Femur (tissue), 1 donor: ENCODE measurements at regions not wholly inside any gene's neighbourhood (a gene's known extent, or its start where the extent isn't known, plus 50 kb on each side); places are given as distances from the start of the nearest gene placed in this dataset.
"Not testable (repeated sequence)": the region's sequence is repeated elsewhere in the genome, so short reads cannot be mapped to it uniquely, and the experiment has no call there.

ENCODE experiments used
- DNase-seq: peaks from one replicate; pipeline ENCODE4 v3.0.0-alpha.2; 2017

GRCh38 chr4:151522866-151523519 lies 114.0 kb downstream of the FHIP1A start:
- no peak for DNase-seq

- no peak for DNase-seq
Observed at GRCh38 chr4:151524610-151525009, 115.6 kb downstream of the FHIP1A start.

GRCh38 chr4:151526489-151526888 lies 117.5 kb downstream of the FHIP1A start:
- not testable (repeated sequence) for DNase-seq

- no peak for DNase-seq
Observed at GRCh38 chr4:151527699-151528098, 118.7 kb downstream of the FHIP1A start.

GRCh38 chr4:151529187-151529586 lies 120.2 kb downstream of the FHIP1A start:
- DNase-seq = no peak

- no peak for DNase-seq
Observed at GRCh38 chr4:151530230-151530629, 121.3 kb downstream of the FHIP1A start.

GRCh38 chr4:151530783-151531182 lies 121.8 kb downstream of the FHIP1A start:
- DNase-seq = no peak

- no peak for DNase-seq
Observed at GRCh38 chr4:151532001-151532708, 123.2 kb downstream of the FHIP1A start.

- no peak for DNase-seq
Observed at GRCh38 chr4:151534195-151534594, 125.2 kb downstream of the FHIP1A start.

GRCh38 chr4:151535366-151535765 lies 126.4 kb downstream of the FHIP1A start:
- DNase-seq = no peak

GRCh38 chr4:151537687-151538086 lies 128.7 kb downstream of the FHIP1A start:
- no peak for DNase-seq

- DNase-seq = no peak
Observed at GRCh38 chr4:151538963-151539362, 130.0 kb downstream of the FHIP1A start.

GRCh38 chr4:151540728-151541388 lies 131.9 kb downstream of the FHIP1A start:
- DNase-seq = no peak

GRCh38 chr4:151541389-151542071 lies 132.6 kb downstream of the FHIP1A start:
- no peak for DNase-seq

GRCh38 chr4:151548708-151549107 lies 139.7 kb downstream of the FHIP1A start:
- DNase-seq = no peak

GRCh38 chr4:151549378-151549777 lies 140.4 kb downstream of the FHIP1A start:
- not testable (repeated sequence) for DNase-seq

GRCh38 chr4:151553874-151554273 lies 144.9 kb downstream of the FHIP1A start:
- DNase-seq = no peak

- DNase-seq = no peak
Observed at GRCh38 chr4:151555151-151555945, 146.4 kb downstream of the FHIP1A start.

- DNase-seq = no peak
Observed at GRCh38 chr4:151558496-151559113, 149.6 kb downstream of the FHIP1A start.

- DNase-seq = no peak
Observed at GRCh38 chr4:151559595-151559994, 150.6 kb downstream of the FHIP1A start.

- no peak for DNase-seq
Observed at GRCh38 chr4:151561551-151562256, 152.7 kb downstream of the FHIP1A start.
